GM23338 (cell line): ENCODE measurements at regions not wholly inside any gene's neighbourhood (a gene's known extent, or its start where the extent isn't known, plus 50 kb on each side); places are given as distances from the start of the nearest gene placed in this dataset.

Source experiments
- ATAC-seq: fragments of 200-7000 bp; cut with Tn5 transposase; 3 replicates; pipeline ENCODE4 v1.9.1; 2020
- DNase-seq: peaks from one replicate; pipeline ENCODE4 v3.0.0-alpha.2; 2015; ENCODE audit warnings: low spot score
- H2AFZ ChIP-seq: fragments of 200-600 bp; sonication (generic); 2 replicates; pipeline ENCODE4 v1.8.0; 2016; ENCODE audit warnings: antibody characterized with exemption, mild to moderate bottlenecking, moderate library complexity
- H3F3A ChIP-seq: fragments of 200-600 bp; sonication (generic); replicated peaks from 2 replicates; pipeline ENCODE4 v1.8.0; 2017; ENCODE audit warnings: antibody characterized with exemption, mixed run types, low read depth
- H3K27ac ChIP-seq: fragments of 200-600 bp; sonication (generic); 2 replicates; pipeline ENCODE4 v1.6.1; 2016; ENCODE audit warnings: low read depth
- H3K27me3 ChIP-seq: fragments of 200-600 bp; sonication (generic); 2 replicates; pipeline ENCODE4 v1.8.0; 2016; ENCODE audit warnings: mild to moderate bottlenecking, mixed run types, moderate library complexity; ENCODE audit not compliant: insufficient read depth
- H3K36me3 ChIP-seq: fragments of 200-600 bp; sonication (generic); 2 replicates; pipeline ENCODE4 v1.8.0; 2016; ENCODE audit warnings: mild to moderate bottlenecking; ENCODE audit not compliant: insufficient read depth
- H3K4me1 ChIP-seq: fragments of 200-600 bp; sonication (generic); 2 replicates; pipeline ENCODE4 v1.8.0; 2016; ENCODE audit warnings: mild to moderate bottlenecking, moderate library complexity; ENCODE audit not compliant: insufficient read depth
- H3K4me2 ChIP-seq: fragments of 200-600 bp; sonication (generic); 2 replicates; pipeline ENCODE4 v1.7.1; 2017; ENCODE audit warnings: mixed run types
- H3K4me3 ChIP-seq: fragments of 200-600 bp; sonication (generic); 2 replicates; pipeline ENCODE4 v1.6.1; 2016; ENCODE audit warnings: mixed run types
- H3K79me2 ChIP-seq: fragments of 200-600 bp; sonication (generic); replicated peaks from 2 replicates; pipeline ENCODE4 v1.8.0; 2017; ENCODE audit warnings: mild to moderate bottlenecking; ENCODE audit not compliant: insufficient read depth
- H3K9me2 ChIP-seq: fragments of 200-600 bp; sonication (generic); 2 replicates; pipeline ENCODE4 v1.8.0; 2017; ENCODE audit not compliant: insufficient read depth
- H4K20me1 ChIP-seq: fragments of 200-600 bp; sonication (generic); replicated peaks from 2 replicates; pipeline ENCODE4 v1.8.0; 2017; ENCODE audit warnings: mild to moderate bottlenecking; ENCODE audit not compliant: insufficient read depth
- H3K27ac Mint-ChIP-seq: 2 replicates; pipeline ENCODE4 v1.8.0; 2020; ENCODE audit warnings: inconsistent platforms, mild to moderate bottlenecking, moderate library complexity, mixed read lengths
- H3K27me3 Mint-ChIP-seq: 3 replicates; pipeline ENCODE4 v1.8.0; 2022; ENCODE audit warnings: low read depth, mild to moderate bottlenecking, moderate library complexity, mixed read lengths, inconsistent platforms; ENCODE audit not compliant: insufficient read depth, poor library complexity
- H3K36me3 Mint-ChIP-seq: 3 replicates; pipeline ENCODE4 v1.8.0; 2021; ENCODE audit warnings: low read depth, mild to moderate bottlenecking, inconsistent platforms, moderate library complexity, mixed read lengths
- H3K4me1 Mint-ChIP-seq: 3 replicates; pipeline ENCODE4 v1.8.0; 2020; ENCODE audit warnings: mild to moderate bottlenecking, inconsistent platforms, mixed read lengths
- H3K4me3 Mint-ChIP-seq: 3 replicates; pipeline ENCODE4 v1.8.0; 2021; ENCODE audit warnings: moderate library complexity, mild to moderate bottlenecking, inconsistent platforms, mixed read lengths
- H3K9me3 Mint-ChIP-seq: 3 replicates; pipeline ENCODE4 v1.8.0; 2020; ENCODE audit warnings: moderate library complexity, mild to moderate bottlenecking, inconsistent platforms, mixed read lengths
- CREB1 ChIP-seq: fragments of 250-450 bp; sonication (Bioruptor Pico); IDR thresholded peaks from 2 replicates; pipeline ENCODE4 v1.5.0; 2020; ENCODE audit warnings: low read depth, mild to moderate bottlenecking, moderate library complexity
- CTCF ChIP-seq, 2 experiments: fragments of 200-600 bp in 1 of 2; sonication (generic) in 1 of 2; conservative IDR thresholded peaks; 2 replicates each; pipeline versions ENCODE4 v1.5.1 to v1.6.1; 2016 to 2017; ENCODE audit warnings: antibody characterized with exemption in 2 of 2, low read depth in 2 of 2, mild to moderate bottlenecking in 2 of 2, moderate library complexity in 1 of 2
- ETS1 ChIP-seq: IDR thresholded peaks from 2 replicates; pipeline ENCODE4 v1.6.1; 2016; ENCODE audit warnings: antibody characterized with exemption
- EZH2 ChIP-seq: fragments of 200-600 bp; sonication (generic); IDR thresholded peaks from one replicate; pipeline ENCODE4 v1.8.0; 2017; ENCODE audit warnings: antibody characterized with exemption, mild to moderate bottlenecking, low read depth; ENCODE audit not compliant: unreplicated experiment
- EZH2phosphoT487 ChIP-seq: fragments of 200-600 bp; sonication (generic); IDR thresholded peaks from one replicate; pipeline ENCODE4 v1.8.1; 2018; ENCODE audit warnings: antibody characterized with exemption; ENCODE audit not compliant: unreplicated experiment
- JUNB ChIP-seq: IDR thresholded peaks from one replicate; pipeline ENCODE4 v1.6.1; 2016; ENCODE audit warnings: antibody characterized with exemption; ENCODE audit not compliant: unreplicated experiment
- NANOG ChIP-seq: IDR thresholded peaks from 2 replicates; pipeline ENCODE4 v1.6.1; 2016; ENCODE audit warnings: antibody characterized with exemption, borderline replicate concordance
- POLR2AphosphoS5 ChIP-seq: IDR thresholded peaks from 2 replicates; pipeline ENCODE4 v1.6.1; 2016; ENCODE audit warnings: antibody characterized with exemption, low read depth
- REST ChIP-seq: IDR thresholded peaks from one replicate; pipeline ENCODE4 v1.6.1; 2018; ENCODE audit warnings: antibody characterized with exemption; ENCODE audit not compliant: unreplicated experiment
- STAT1 ChIP-seq: IDR thresholded peaks from one replicate; pipeline ENCODE4 v1.6.1; 2016; ENCODE audit warnings: antibody characterized with exemption; ENCODE audit not compliant: unreplicated experiment
- ZNF114 ChIP-seq: fragments of 250-450 bp; sonication (Bioruptor Pico); IDR thresholded peaks from 2 replicates; pipeline ENCODE4 v1.5.0; 2020; ENCODE audit warnings: mild to moderate bottlenecking, moderate library complexity
- ZNF331 ChIP-seq: fragments of 250-450 bp; sonication (Bioruptor Pico); IDR thresholded peaks from 2 replicates; pipeline ENCODE4 v1.5.0; 2020; ENCODE audit warnings: low read depth, mild to moderate bottlenecking, moderate library complexity
- ZNF462 ChIP-seq: fragments of 250-450 bp; sonication (Bioruptor Pico); IDR thresholded peaks from 2 replicates; pipeline ENCODE4 v1.5.0; 2020; ENCODE audit warnings: mild to moderate bottlenecking, moderate library complexity

- peaks cover 17% of the 10 kb centered on the region for H3K27me3 Mint-ChIP-seq
- TF ChIP-seq ETS1 (no peak), ZNF331 (CRISPR knock-in tag) (no peak), NANOG (no peak), JUNB (no peak), EZH2 (no peak), ZNF462 (CRISPR knock-in tag) (no peak), CTCF (conservative IDR thresholded peaks at IDR 0.05; ENCODE audit: low read depth in 2 of 2) (no peak), POLR2AphosphoS5 (no peak), ZNF114 (CRISPR knock-in tag) (no peak), EZH2phosphoT487 (no peak), STAT1 (no peak), REST (no peak), CREB1 (CRISPR knock-in tag) (no peak)
- no peak for ATAC-seq
These were observed 89.5 kb downstream of the ADRA2C start for GRCh38 chr4:3855646-3856045.

More at GRCh38 chr4:3855646-3856045, 89.5 kb downstream of the ADRA2C start:
- Histone ChIP-seq H3K9me2 (no peaks in the 10 kb centered on the region), H3K4me1 (peaks cover 14% of the 10 kb centered on the region), H3K79me2 (no peaks in the 10 kb centered on the region), H3F3A (no peaks in the 10 kb centered on the region), H3K27me3 (no peaks in the 10 kb centered on the region), H3K4me2 (no peak overlapping the region), H3K27ac (no peak overlapping the region), H2AFZ (no peak overlapping the region), H3K4me3 (no peak overlapping the region), H4K20me1 (no peaks in the 10 kb centered on the region), H3K36me3 (no peaks in the 10 kb centered on the region)
- DNase-seq: no peak
- Mint-ChIP-seq H3K9me3 (peaks cover 7% of the 10 kb centered on the region), H3K4me1 (peaks cover 28% of the 10 kb centered on the region), H3K36me3 (peaks cover 3% of the 10 kb centered on the region; the same call in 1 of the 3 replicates), H3K27ac (no peak overlapping the region), H3K4me3 (no peak overlapping the region)
